ENCODE measurements at regions not wholly inside any gene's neighbourhood (a gene's known extent, or its start where the extent isn't known, plus 50 kb on each side); places are given as distances from the start of the nearest gene placed in this dataset.

DNA sequence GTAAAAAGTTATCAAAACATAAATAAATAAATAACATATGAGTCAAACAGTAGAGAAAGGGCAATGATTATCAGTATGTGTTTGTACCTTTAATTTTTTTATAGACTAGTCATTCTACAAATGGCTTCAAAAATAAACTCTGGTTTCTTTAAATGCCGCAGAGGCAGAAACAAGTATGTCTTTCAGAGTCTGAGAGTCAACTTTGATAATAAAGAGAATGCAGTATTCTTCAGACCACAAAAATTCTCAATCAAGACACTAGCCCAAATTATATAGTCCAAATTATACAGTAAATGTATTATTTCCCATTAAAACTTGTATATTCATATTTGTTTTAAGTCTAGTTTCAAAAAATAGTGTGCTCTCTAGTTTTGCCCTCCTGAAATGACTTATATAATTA is 1142.3 kb downstream of the NXPH1 start:
- Histone ChIP-seq H3K27ac (no peak overlapping the region), H3K36me3 (no peaks in the 10 kb centered on the region), H3K4me3 (no peak overlapping the region), H3K27me3 (replicated peaks; ENCODE audit: insufficient read depth) (no peaks in the 10 kb centered on the region), H3K4me1 (ENCODE audit: control insufficient read depth in 1 of 2, low read depth in 2 of 2) (no peaks in the 10 kb centered on the region), H3K9me3 (no peaks in the 10 kb centered on the region)
- ATAC-seq (ENCODE audit: insufficient number of reproducible peaks, low FRiP score, low read depth) (no peak), DNase-seq (ENCODE audit: low spot score) (no peak)
- TF ChIP-seq, protein P1, sequence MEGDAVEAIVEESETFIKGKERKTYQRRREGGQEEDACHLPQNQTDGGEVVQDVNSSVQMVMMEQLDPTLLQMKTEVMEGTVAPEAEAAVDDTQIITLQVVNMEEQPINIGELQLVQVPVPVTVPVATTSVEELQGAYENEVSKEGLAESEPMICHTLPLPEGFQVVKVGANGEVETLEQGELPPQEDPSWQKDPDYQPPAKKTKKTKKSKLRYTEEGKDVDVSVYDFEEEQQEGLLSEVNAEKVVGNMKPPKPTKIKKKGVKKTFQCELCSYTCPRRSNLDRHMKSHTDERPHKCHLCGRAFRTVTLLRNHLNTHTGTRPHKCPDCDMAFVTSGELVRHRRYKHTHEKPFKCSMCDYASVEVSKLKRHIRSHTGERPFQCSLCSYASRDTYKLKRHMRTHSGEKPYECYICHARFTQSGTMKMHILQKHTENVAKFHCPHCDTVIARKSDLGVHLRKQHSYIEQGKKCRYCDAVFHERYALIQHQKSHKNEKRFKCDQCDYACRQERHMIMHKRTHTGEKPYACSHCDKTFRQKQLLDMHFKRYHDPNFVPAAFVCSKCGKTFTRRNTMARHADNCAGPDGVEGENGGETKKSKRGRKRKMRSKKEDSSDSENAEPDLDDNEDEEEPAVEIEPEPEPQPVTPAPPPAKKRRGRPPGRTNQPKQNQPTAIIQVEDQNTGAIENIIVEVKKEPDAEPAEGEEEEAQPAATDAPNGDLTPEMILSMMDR (IDR thresholded peaks at IDR 0.05) = no peak

DNA sequence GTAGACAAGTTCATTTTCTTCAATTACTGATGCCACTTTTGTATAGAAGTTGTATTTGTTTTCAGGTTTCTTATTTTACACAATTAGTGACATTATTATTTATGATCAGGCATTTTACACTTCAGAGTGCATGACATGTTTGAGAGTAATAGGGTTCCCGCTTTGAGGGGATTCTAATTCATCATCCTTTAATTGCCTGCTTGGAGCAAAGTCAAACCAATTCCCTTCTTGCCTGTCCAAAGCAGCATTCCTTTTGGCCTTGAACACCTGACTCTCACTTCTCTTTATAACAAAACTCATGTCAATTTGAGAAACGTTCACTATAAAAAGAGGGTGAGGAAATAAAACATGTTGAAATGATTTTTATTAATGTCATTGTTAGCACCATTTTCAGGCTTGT is 1149.4 kb downstream of the NXPH1 start:
- Histone ChIP-seq H3K27ac (no peak overlapping the region), H3K4me3 (no peak overlapping the region), H3K4me1 (ENCODE audit: control insufficient read depth in 1 of 2, low read depth in 2 of 2) (no peaks in the 10 kb centered on the region), H3K36me3 (no peaks in the 10 kb centered on the region), H3K27me3 (replicated peaks; ENCODE audit: insufficient read depth) (no peaks in the 10 kb centered on the region), H3K9me3 (no peaks in the 10 kb centered on the region)
- TF ChIP-seq, protein P1 (IDR thresholded peaks at IDR 0.05) = no peak
- no peak for ATAC-seq (ENCODE audit: insufficient number of reproducible peaks, low FRiP score, low read depth)
- DNase-seq (ENCODE audit: low spot score) = no peak

DNA sequence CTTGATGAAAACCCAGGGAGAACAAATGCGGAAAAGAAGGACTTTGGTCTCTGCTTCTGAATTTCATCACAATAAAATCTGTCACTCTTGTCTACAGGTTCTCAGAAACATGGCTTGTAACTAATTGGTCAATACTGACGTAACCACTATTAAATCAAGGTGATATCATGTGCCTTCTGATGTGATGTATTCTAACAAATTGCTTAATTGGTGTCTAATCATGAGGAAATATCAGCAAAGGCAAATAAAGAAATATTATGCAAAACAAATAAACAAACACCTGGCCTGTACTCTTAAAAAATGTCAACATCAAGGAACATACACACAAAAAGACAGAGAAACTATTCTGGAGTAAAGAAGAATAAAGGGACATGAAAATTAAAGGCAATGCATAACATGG is 1165.0 kb downstream of the NXPH1 start:
- no peak for DNase-seq (ENCODE audit: low spot score)
- no peaks in the 10 kb centered on the region for H3K9me3 ChIP-seq
- no peak for ATAC-seq (ENCODE audit: insufficient number of reproducible peaks, low FRiP score, low read depth)
- H3K4me3 ChIP-seq = no peak overlapping the region
- no peak overlapping the region for H3K27ac ChIP-seq
- H3K4me1 ChIP-seq (ENCODE audit: control insufficient read depth in 1 of 2, low read depth in 2 of 2) = no peaks in the 10 kb centered on the region
- H3K36me3 ChIP-seq = no peaks in the 10 kb centered on the region
- H3K27me3 ChIP-seq (replicated peaks; ENCODE audit: insufficient read depth) = no peaks in the 10 kb centered on the region
- TF ChIP-seq, protein P1 (IDR thresholded peaks at IDR 0.05) = no peak

DNA sequence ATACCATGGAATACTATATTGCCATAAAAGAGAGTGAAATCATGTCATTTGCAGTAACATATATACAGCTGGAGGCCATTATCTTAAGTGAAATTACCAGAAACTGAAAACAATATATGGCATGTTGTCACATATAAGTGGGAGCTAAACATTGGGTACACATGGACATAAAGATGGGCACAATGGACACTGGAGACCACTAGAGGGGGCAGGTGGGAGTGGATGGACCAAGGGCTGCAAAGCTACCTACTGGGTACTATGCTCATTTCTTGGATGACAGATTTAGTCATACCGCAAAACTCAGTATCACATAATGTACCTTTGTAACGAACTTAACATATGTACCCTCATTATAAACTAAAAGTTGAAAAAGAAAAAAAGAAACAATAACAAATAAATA is 1167.6 kb downstream of the NXPH1 start:
- Histone ChIP-seq H3K36me3 (no peaks in the 10 kb centered on the region), H3K9me3 (no peaks in the 10 kb centered on the region), H3K4me3 (no peak overlapping the region), H3K27ac (no peak overlapping the region), H3K4me1 (ENCODE audit: control insufficient read depth in 1 of 2, low read depth in 2 of 2) (no peaks in the 10 kb centered on the region), H3K27me3 (replicated peaks; ENCODE audit: insufficient read depth) (no peaks in the 10 kb centered on the region)
- no peak for DNase-seq (ENCODE audit: low spot score)
- no peak for ATAC-seq (ENCODE audit: insufficient number of reproducible peaks, low FRiP score, low read depth)
- TF ChIP-seq, protein P1 (IDR thresholded peaks at IDR 0.05) = no peak

DNA sequence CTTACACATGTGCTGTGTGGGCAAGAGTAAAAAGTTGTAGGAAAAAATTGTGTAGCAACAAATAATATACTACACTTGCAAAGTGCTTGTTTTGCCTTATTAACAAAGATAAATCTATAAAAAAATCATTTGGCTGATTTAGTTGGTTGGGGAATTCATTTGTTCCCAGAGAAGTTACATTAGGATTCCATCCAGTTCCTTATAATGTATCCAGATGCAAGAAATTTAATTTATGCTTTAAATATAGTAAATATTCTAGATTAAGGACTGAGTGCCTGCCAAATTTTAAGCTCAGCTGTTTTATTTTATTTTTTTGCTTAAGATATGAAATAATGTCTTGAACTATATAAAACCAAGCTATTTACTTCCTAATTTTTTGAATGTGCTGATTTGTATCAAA is 1169.9 kb downstream of the NXPH1 start:
- ATAC-seq (ENCODE audit: insufficient number of reproducible peaks, low FRiP score, low read depth) (no peak), DNase-seq (ENCODE audit: low spot score) (no peak)

More for the DNA sequence above, 1169.9 kb downstream of the NXPH1 start:
- TF ChIP-seq, protein P1 (IDR thresholded peaks at IDR 0.05) = no peak
- Histone ChIP-seq H3K9me3 (no peaks in the 10 kb centered on the region), H3K27ac (no peak overlapping the region), H3K27me3 (replicated peaks; ENCODE audit: insufficient read depth) (no peaks in the 10 kb centered on the region), H3K36me3 (no peaks in the 10 kb centered on the region), H3K4me3 (no peak overlapping the region), H3K4me1 (ENCODE audit: control insufficient read depth in 1 of 2, low read depth in 2 of 2) (no peaks in the 10 kb centered on the region)

Measured in thoracic aorta (tissue), 2 donors.